ENCODE measurements at regions not wholly inside any gene's neighbourhood (a gene's known extent, or its start where the extent isn't known, plus 50 kb on each side); places are given as distances from the start of the nearest gene placed in this dataset.

DNA sequence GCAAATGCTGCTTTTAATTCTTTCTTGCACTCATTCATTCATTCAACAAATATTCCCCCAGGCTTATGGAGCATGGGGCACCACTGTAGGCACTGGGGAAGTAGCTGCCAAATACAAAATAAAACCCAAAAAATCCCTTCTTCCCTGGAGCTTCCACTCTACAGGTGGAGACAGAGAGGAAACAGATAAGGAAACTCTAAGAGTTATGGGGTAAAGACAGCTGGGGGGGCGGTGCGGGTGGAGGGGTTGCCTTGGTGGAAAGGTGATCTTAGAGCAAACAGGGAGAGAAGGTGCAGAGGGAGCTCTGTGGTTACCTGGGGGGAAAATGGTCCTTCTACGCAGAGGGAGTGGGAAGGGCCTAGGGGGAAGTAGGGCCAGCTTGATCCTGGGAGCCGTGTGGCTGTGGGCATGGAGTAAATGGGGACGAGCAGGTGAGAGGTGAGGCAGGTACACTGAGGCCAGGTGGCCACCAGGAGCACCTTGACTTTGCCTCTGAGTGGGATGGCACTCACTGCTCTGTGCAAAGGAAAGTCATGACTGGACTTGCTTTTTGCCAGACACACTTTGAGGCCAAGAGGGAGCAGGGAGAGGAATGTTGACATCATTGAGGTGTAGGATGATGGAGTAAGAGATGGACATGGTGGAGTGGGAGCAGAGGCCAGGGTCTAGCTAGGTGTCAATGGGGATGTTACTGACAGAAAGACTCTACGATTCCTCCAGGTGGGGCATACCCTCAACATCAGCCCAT, 152.0 kb downstream of the ETS2 start:
- Histone ChIP-seq H3T11ph (ENCODE audit: low read length) (no peak overlapping the region), H3K23me2 (ENCODE audit: insufficient read length, low read depth, low read length, poor library complexity, severe bottlenecking) (no peaks in the 10 kb centered on the region), H4K8ac (replicated peaks; ENCODE audit: insufficient read length, low read depth, low read length) (no peak overlapping the region), H3K27ac (ENCODE audit: insufficient read length, low read depth, low read length) (no peak overlapping the region), H2BK20ac (ENCODE audit: low read depth, low read length, poor library complexity, severe bottlenecking) (no peak overlapping the region), H3K4me1 (ENCODE audit: insufficient read depth, low read length) (no peaks in the 10 kb centered on the region; the same call in 1 of the 2 replicates), H3K4me2 (ENCODE audit: insufficient read depth, insufficient read length, low read length) (no peak overlapping the region), H2BK12ac (ENCODE audit: insufficient read length, low read depth, low read length) (no peak overlapping the region), H3K18ac (ENCODE audit: insufficient read length, low read depth, low read length) (no peak overlapping the region), H3K23ac (ENCODE audit: insufficient read length, low read depth, low read length) (no peak overlapping the region), H2BK120ac (ENCODE audit: low read depth, low read length, poor library complexity, severe bottlenecking) (no peak overlapping the region), H3K79me1 (ENCODE audit: insufficient read depth, low read depth, low read length, poor library complexity, severe bottlenecking) (no peaks in the 10 kb centered on the region), H4K20me1 (ENCODE audit: control insufficient read depth, insufficient read depth, insufficient read length) (no peaks in the 10 kb centered on the region), H3K9ac (ENCODE audit: extremely low read depth, insufficient read length, low read length) (no peak overlapping the region), H3K14ac (ENCODE audit: insufficient read depth, low read length) (no peak overlapping the region; the same call in 1 of the 2 replicates), H2BK15ac (ENCODE audit: low read depth, low read length) (no peak overlapping the region), H2AK5ac (ENCODE audit: insufficient read length, low read length) (no peak overlapping the region), H3K27me3 (ENCODE audit: insufficient read depth, low read length) (no peaks in the 10 kb centered on the region), H3K9me3 (ENCODE audit: control insufficient read depth, low read depth, low read length) (no peaks in the 10 kb centered on the region), H3K79me2 (ENCODE audit: insufficient read depth, low read length) (no peaks in the 10 kb centered on the region), H2AFZ (ENCODE audit: low read length) (no peak overlapping the region), H3K4ac (ENCODE audit: low read depth, low read length) (no peak overlapping the region), H3K56ac (ENCODE audit: insufficient read length, low read depth, low read length) (no peak overlapping the region), H4K5ac (ENCODE audit: insufficient read length, low read depth, low read length) (no peak overlapping the region), H2BK5ac (ENCODE audit: insufficient read length, low read length) (no peak overlapping the region), H4K91ac (ENCODE audit: insufficient read length, low read depth, low read length) (no peak overlapping the region)
- Mint-ChIP-seq H3K27me3 (ENCODE audit: low read depth) (peaks cover 7% of the 10 kb centered on the region), H3K4me3 (no peak overlapping the region), H3K27ac (no peak overlapping the region; a peak in 1 of 7 replicates), H3K4me1 (peaks cover 5 to 17% of the 10 kb centered on the region in 2 experiments), H3K36me3 (ENCODE audit: insufficient read depth in 1 of 3, low read depth in 3 of 3) (peaks cover 0 to 11% (median 4%) of the 10 kb centered on the region in 3 experiments; a peak in 5 of 7 replicates), H3K9me3 (peaks cover 12 to 15% of the 10 kb centered on the region in 2 experiments)
- WGBS (ENCODE audit: extremely low coverage, insufficient read length, low lambda C conversion rate): no CpG with 5 or more reads among the region's 6 CpGs
- no peak for DNase-seq
- TF ChIP-seq, protein P1, sequence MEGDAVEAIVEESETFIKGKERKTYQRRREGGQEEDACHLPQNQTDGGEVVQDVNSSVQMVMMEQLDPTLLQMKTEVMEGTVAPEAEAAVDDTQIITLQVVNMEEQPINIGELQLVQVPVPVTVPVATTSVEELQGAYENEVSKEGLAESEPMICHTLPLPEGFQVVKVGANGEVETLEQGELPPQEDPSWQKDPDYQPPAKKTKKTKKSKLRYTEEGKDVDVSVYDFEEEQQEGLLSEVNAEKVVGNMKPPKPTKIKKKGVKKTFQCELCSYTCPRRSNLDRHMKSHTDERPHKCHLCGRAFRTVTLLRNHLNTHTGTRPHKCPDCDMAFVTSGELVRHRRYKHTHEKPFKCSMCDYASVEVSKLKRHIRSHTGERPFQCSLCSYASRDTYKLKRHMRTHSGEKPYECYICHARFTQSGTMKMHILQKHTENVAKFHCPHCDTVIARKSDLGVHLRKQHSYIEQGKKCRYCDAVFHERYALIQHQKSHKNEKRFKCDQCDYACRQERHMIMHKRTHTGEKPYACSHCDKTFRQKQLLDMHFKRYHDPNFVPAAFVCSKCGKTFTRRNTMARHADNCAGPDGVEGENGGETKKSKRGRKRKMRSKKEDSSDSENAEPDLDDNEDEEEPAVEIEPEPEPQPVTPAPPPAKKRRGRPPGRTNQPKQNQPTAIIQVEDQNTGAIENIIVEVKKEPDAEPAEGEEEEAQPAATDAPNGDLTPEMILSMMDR (conservative IDR thresholded peaks at IDR 0.05): no peak
